ENCODE measurements at regions not wholly inside any gene's neighbourhood (a gene's known extent, or its start where the extent isn't known, plus 50 kb on each side); places are given as distances from the start of the nearest gene placed in this dataset.

GRCh38 chr3:68242606-68243005 is 588.2 kb upstream of the SUCLG2 start:
- H3K27ac ChIP-seq, result no peak overlapping the region
- in situ Hi-C loops (cut with MboI; ENCODE audit: low pct_unique_long_range_greater_than_20kb in 2 of 9, low sequenced_read_pairs in 9 of 9, unreplicated experiment in 9 of 9), result no loop called here
- H3K4me1 ChIP-seq (replicated peaks in 1 of 2), result peaks cover 0 to 6% of the 10 kb centered on the region in 2 donors
- 0 to 80% methylated on average over 1 of the region's 1 CpG; no CpG with 5 or more reads in 8 of the 10 experiments for WGBS, 10 experiments
- ATAC-seq (replicated peaks in 6 of 8), result no peak
- no peak overlapping the region for H3K4me3 ChIP-seq

- 0 to 45% (median 7%) methylated on average over 1 of the region's 1 CpG; no CpG with 5 or more reads in 4 of the 10 experiments for WGBS, 10 experiments
- in situ Hi-C loops (cut with MboI; ENCODE audit: low pct_unique_long_range_greater_than_20kb in 2 of 9, low sequenced_read_pairs in 9 of 9, unreplicated experiment in 9 of 9), result no loop called here
- no peak for ATAC-seq (replicated peaks in 6 of 8)
- Histone ChIP-seq H3K4me1 (replicated peaks in 1 of 2) (peaks cover 0 to 6% of the 10 kb centered on the region in 2 donors), H3K27ac (no peak overlapping the region), H3K4me3 (no peak overlapping the region)
These were observed 585.1 kb upstream of the SUCLG2 start for GRCh38 chr3:68239542-68239941.

GRCh38 chr3:68234076-68234780 is 579.8 kb upstream of the SUCLG2 start:
- Histone ChIP-seq H3K4me1 (replicated peaks in 1 of 2) (no peaks in the 10 kb centered on the region), H3K27ac (no peak overlapping the region), H3K4me3 (no peak overlapping the region)
- in situ Hi-C loops (cut with MboI; ENCODE audit: low pct_unique_long_range_greater_than_20kb in 2 of 9, low sequenced_read_pairs in 9 of 9, unreplicated experiment in 9 of 9), result no loop called here
- WGBS, 10 experiments, result 10 to 100% (median 84%) methylated on average over 2 to 8 of the region's 8 CpGs
- no peak for ATAC-seq (replicated peaks in 6 of 8)

GRCh38 chr3:68228856-68229255 is 574.4 kb upstream of the SUCLG2 start:
- Histone ChIP-seq H3K27ac (no peak overlapping the region), H3K4me3 (no peak overlapping the region), H3K4me1 (replicated peaks in 1 of 2) (peaks cover 3 to 5% of the 10 kb centered on the region in 2 donors)
- WGBS, 10 experiments, result 0 to 86% (median 57%) methylated on average over 1 of the region's 1 CpG; no CpG with 5 or more reads in 3 of the 10 experiments
- in situ Hi-C loops (cut with MboI; ENCODE audit: low pct_unique_long_range_greater_than_20kb in 2 of 9, low sequenced_read_pairs in 9 of 9, unreplicated experiment in 9 of 9), result no loop called here
- no peak for ATAC-seq (replicated peaks in 6 of 8)

GRCh38 chr3:68220832-68221231 is 566.4 kb upstream of the SUCLG2 start:
- WGBS, 10 experiments, result 0 to 100% (median 61%) methylated on average over 1 to 2 of the region's 2 CpGs; no CpG with 5 or more reads in 4 of the 10 experiments
- no peak overlapping the region for H3K4me3 ChIP-seq
- H3K27ac ChIP-seq, result no peak overlapping the region
- no peaks in the 10 kb centered on the region for H3K4me1 ChIP-seq (replicated peaks in 1 of 2)
- in situ Hi-C loops (cut with MboI; ENCODE audit: low pct_unique_long_range_greater_than_20kb in 2 of 9, low sequenced_read_pairs in 9 of 9, unreplicated experiment in 9 of 9), result no loop called here
- no peak for ATAC-seq (replicated peaks in 6 of 8)

- no peak for ATAC-seq (replicated peaks in 6 of 8)
- Histone ChIP-seq H3K4me1 (replicated peaks in 1 of 2) (no peaks in the 10 kb centered on the region), H3K4me3 (no peak overlapping the region), H3K27ac (no peak overlapping the region)
- WGBS, 10 experiments, result 0 to 91% (median 83%) methylated on average over 1 of the region's 1 CpG; no CpG with 5 or more reads in 4 of the 10 experiments
- in situ Hi-C loops (cut with MboI; ENCODE audit: low pct_unique_long_range_greater_than_20kb in 2 of 9, low sequenced_read_pairs in 9 of 9, unreplicated experiment in 9 of 9), result no loop called here
These were observed 557.2 kb upstream of the SUCLG2 start for GRCh38 chr3:68211637-68212036.

GRCh38 chr3:68210635-68211034 is 556.2 kb upstream of the SUCLG2 start:
- in situ Hi-C loops (cut with MboI; ENCODE audit: low pct_unique_long_range_greater_than_20kb in 2 of 9, low sequenced_read_pairs in 9 of 9, unreplicated experiment in 9 of 9), result no loop called here
- peak in 2 of 8 experiments; percentile 20 to 59 for ATAC-seq (replicated peaks in 6 of 8)
- H3K4me1 ChIP-seq (replicated peaks in 1 of 2), result no peaks in the 10 kb centered on the region
- H3K27ac ChIP-seq, result no peak overlapping the region
- H3K4me3 ChIP-seq, result no peak overlapping the region

GRCh38 chr3:68207327-68207726 is 552.9 kb upstream of the SUCLG2 start:
- Histone ChIP-seq H3K4me1 (replicated peaks in 1 of 2) (no peaks in the 10 kb centered on the region), H3K27ac (no peak overlapping the region), H3K4me3 (no peak overlapping the region)
- ATAC-seq (replicated peaks in 6 of 8), result no peak
- in situ Hi-C loops (cut with MboI; ENCODE audit: low pct_unique_long_range_greater_than_20kb in 2 of 9, low sequenced_read_pairs in 9 of 9, unreplicated experiment in 9 of 9), result no loop called here
- WGBS, 10 experiments, result 7 to 100% (median 80%) methylated on average over 1 to 2 of the region's 2 CpGs; no CpG with 5 or more reads in 2 of the 10 experiments

- in situ Hi-C loops (cut with MboI; ENCODE audit: low pct_unique_long_range_greater_than_20kb in 2 of 9, low sequenced_read_pairs in 9 of 9, unreplicated experiment in 9 of 9), result no loop called here
- Histone ChIP-seq H3K4me3 (no peak overlapping the region), H3K27ac (no peak overlapping the region), H3K4me1 (replicated peaks in 1 of 2) (no peaks in the 10 kb centered on the region)
- WGBS, 10 experiments, result 0 to 97% (median 67%) methylated on average over 1 to 3 of the region's 3 CpGs; no CpG with 5 or more reads in 1 of the 10 experiments
- ATAC-seq (replicated peaks in 6 of 8), result peak in 3 of 8 experiments; percentile 37 to 47 (median 37)
These were observed 552.2 kb upstream of the SUCLG2 start for GRCh38 chr3:68206524-68207117.

- ATAC-seq (replicated peaks in 6 of 8), result no peak
- 0 to 83% (median 40%) methylated on average over 1 of the region's 1 CpG; no CpG with 5 or more reads in 4 of the 10 experiments for WGBS, 10 experiments
- H3K4me3 ChIP-seq, result no peak overlapping the region
- in situ Hi-C loops (cut with MboI; ENCODE audit: low pct_unique_long_range_greater_than_20kb in 2 of 9, low sequenced_read_pairs in 9 of 9, unreplicated experiment in 9 of 9), result no loop called here
- peaks cover 0 to 3% of the 10 kb centered on the region in 2 donors for H3K4me1 ChIP-seq (replicated peaks in 1 of 2)
- no peak overlapping the region for H3K27ac ChIP-seq
These were observed 532.3 kb upstream of the SUCLG2 start for GRCh38 chr3:68186733-68187132.

GRCh38 chr3:68176600-68176999 is 522.2 kb upstream of the SUCLG2 start:
- in situ Hi-C loops (cut with MboI; ENCODE audit: low pct_unique_long_range_greater_than_20kb in 2 of 9, low sequenced_read_pairs in 9 of 9, unreplicated experiment in 9 of 9), result no loop called here
- ATAC-seq (replicated peaks in 6 of 8), result no peak
- H3K4me1 ChIP-seq (replicated peaks in 1 of 2), result no peaks in the 10 kb centered on the region
- WGBS, 10 experiments, result 0 to 88% (median 55%) methylated on average over 1 of the region's 1 CpG; no CpG with 5 or more reads in 2 of the 10 experiments
- H3K27ac ChIP-seq, result no peak overlapping the region
- no peak overlapping the region for H3K4me3 ChIP-seq

- Histone ChIP-seq H3K4me3 (no peak overlapping the region), H3K4me1 (replicated peaks in 1 of 2) (no peaks in the 10 kb centered on the region), H3K27ac (no peak overlapping the region)
- in situ Hi-C loops (cut with MboI; ENCODE audit: low pct_unique_long_range_greater_than_20kb in 2 of 9, low sequenced_read_pairs in 9 of 9, unreplicated experiment in 9 of 9), result no loop called here
- ATAC-seq (replicated peaks in 6 of 8), result peak in 3 of 8 experiments; percentile 65 to 96 (median 83)
- WGBS, 10 experiments, result 0 to 86% (median 57%) methylated on average over 1 to 3 of the region's 3 CpGs
These were observed 518.7 kb upstream of the SUCLG2 start for GRCh38 chr3:68173012-68173634.

- Histone ChIP-seq H3K27ac (no peak overlapping the region), H3K4me3 (no peak overlapping the region), H3K4me1 (replicated peaks in 1 of 2) (no peaks in the 10 kb centered on the region)
- no peak for ATAC-seq (replicated peaks in 6 of 8)
- WGBS, 10 experiments, result 0 to 75% (median 41%) methylated on average over 1 to 2 of the region's 2 CpGs
- in situ Hi-C loops (cut with MboI; ENCODE audit: low pct_unique_long_range_greater_than_20kb in 2 of 9, low sequenced_read_pairs in 9 of 9, unreplicated experiment in 9 of 9), result no loop called here
These were observed 517.6 kb upstream of the SUCLG2 start for GRCh38 chr3:68172039-68172438.

Data from motor neuron (in vitro differentiated cells).